Femur (tissue), 1 donor: ENCODE measurements at regions not wholly inside any gene's neighbourhood (a gene's known extent, or its start where the extent isn't known, plus 50 kb on each side); places are given as distances from the start of the nearest gene placed in this dataset.
A peak's percentile ranks its signal among the peaks of the same experiment; 100 is the strongest.

Experiments used
- DNase-seq: peaks from one replicate; pipeline ENCODE4 v3.0.0-alpha.2; 2017

DNA sequence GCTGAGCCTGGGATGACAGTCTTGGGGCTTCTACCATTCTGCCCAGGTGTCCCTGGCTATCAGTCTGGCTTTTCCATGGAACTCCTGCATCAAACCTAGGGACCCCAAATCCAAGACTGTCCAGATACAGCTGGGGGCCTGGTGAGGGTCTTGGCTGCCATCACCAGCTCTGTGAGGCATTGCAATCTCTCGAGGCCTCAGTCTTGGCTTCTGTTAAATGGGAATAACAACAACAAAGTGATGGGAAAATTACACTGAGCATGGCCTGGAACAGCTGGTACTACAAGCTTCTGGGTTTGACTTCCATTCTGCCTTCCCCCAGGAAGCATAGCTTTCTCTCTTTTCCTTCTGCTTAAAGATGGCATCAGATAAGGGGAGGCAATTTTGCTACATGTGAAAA, 50.0 kb upstream of the LCTL start:
- DNase-seq: no peak

DNA sequence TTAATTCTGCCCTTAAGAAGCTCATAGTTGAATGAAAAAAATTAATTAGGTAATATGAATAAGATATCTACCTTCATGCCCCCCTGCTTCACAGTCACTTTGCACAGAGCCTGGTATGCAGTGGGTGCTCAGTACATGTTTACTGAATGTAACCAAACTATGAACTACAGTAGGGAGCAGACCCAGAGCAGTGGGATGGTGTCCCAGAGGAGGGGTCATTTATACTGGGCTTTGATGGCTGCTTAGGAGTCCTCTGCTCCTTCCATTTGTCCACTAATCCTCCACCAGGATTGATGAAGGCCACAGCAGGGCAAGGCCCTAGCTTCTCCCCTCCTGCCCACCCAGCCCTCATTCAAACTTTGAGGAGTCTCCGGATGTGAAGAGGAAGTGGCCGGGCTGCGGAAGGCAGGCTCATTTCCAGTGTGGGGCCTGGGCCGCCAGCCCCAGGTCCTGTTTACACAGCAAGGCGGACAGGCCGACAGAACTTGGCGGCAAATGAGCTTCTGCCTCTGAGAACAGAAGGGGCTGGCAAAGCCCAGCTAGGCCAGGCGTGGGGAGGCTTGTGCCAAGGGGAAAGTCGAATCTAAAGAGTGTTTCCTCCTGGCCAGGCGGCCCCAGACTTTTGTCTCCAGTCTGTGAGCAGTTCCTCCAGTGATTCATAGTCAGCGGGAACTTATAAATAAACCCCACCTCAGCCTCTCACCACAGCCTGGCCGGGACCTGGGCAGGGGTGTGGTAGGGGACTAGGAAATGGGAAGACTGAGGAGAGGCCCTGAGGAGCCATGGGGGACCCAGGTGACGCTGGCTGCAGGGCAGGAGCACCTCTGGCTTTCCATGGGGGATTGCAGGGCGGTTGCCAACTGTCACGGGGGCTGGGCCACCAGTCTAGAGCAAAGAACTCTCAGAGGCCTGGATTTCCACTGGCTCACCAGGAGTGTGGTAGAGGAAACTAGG, 51.6 kb upstream of the LCTL start:
- DNase-seq: peak; percentile 75

DNA sequence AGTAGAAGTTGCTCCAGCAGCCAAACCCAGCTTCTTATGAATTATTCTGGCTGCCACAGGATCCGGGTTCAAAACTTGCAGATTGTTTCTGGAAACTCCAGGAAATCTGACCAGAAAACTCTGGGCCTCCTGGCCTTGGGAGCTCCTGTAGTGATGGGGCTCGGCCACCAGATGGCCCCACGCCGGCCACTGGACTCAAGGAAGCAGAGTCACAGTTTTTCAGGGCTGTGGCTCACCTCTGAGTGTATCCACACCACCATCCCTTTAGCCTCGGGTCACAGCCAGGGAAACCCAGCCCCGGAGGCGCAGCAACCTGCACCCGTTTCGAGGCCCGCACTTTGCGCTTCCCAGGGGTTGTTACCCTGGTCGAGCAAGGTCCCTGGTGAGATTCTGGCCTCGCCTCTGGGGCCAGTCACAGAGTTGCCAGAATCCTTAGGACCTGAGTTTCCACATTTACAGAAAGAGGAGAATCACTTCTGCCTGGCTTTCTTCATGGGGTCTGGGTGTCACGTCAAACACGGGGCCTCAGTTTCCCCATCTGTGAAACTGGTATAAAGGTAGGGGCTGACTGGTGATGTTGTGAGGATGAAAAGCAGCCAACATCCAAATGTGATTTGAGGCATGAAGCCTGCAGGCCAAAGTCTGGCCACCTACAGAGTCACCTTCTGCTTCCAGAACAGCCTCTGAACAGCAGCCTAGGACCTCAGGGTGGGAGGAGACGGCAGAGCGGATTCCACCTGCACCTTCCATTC, 53.5 kb upstream of the LCTL start:
- peak; percentile 85 for DNase-seq

DNA sequence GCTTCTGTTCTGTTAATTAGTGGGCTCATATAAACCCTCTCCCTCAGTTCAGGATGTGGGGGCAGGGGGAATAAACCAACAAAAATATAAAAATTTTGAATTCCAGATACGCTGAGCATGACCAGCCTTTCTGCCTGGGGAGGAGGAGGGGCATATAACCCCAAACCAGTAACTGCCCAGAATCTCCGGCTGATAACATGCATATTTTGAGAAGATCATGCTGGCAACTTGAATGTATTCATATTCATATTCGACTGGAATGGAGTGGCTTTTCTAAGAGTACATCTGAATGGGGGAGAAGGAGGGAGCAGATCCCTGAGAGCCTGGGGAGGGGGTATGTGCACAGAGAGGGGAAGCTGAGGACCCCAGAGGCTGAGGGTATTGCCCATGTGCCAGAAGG, 54.5 kb upstream of the LCTL start:
- no peak for DNase-seq

DNA sequence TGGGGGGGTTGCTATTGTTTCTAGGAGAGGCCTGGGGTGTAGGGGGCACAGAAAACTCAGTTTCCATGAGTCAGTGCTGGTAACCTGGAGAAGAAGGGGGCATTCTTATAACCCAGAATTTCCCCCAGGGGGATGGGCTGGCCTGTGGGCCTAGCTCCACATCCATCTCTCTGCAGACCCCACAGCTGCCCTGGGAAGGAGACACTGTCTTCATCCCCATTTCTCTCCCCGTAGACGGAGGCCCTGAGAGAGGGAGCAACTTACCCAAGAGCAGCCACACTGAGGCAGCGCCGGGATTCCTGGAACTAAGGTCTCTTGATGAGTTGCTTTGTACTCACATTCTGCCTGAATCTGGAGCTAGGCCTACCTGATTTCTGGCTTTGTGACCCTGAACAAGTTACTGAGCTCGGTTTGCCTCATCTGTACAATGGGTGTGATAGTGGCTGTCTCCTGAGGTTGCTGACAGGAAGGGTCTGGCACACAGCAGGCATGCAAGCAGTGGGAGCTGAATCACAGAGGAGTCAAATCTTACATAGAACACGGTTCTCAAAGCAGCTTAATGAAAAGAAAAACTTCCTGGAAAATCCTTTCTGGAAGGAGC, 55.0 kb upstream of the LCTL start:
- no peak for DNase-seq

DNA sequence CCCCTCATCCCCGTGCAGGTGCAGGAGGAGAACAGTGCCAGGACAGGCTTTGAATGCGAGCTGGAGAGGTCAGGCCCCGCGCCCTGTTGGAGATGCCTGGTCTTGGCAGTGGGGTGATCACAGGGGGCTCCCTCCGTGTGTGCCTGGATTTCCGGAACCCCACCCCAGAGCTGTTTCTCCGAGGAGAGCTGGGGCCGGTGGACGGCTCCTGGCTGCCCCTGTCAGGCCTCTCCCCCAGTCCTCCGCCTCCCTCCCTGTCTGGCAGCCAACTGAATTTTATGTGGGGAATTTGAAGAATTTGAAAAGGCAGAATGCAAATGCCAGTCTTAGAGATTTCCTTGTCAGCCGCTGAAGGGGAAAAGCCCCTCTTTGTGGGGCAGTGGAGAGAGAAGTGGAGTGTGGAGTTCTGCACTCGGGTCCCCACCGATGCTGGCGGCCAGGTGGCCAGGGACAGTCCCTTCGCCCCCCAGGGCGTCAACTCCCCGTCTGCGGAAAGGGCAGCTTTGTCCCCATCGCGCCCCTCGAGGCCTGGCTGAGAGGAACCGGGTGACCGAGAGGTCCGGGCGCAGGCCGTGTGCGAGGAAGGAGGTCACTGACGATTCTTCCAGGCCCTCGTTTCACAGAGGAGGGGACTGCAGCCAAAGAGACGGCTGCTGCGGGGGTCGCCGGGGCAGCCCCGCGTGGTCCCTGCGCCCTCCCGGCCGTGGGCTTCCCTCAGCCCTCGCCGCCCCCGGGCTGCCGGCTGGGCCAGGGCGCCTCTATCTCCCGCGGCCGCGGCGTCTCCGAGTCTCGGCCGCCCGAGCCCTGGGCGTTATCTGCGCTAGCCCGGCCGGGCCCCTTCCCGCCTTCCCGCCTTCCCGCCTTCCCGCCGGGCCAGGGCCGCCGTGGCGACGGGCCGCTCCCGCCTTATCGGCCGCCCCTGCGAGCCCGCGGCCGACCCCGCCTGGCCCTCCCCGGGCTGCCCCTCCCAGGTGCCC, 56.0 kb upstream of the LCTL start:
- DNase-seq: peak; percentile 62

- DNase-seq: no peak
Measured at GRCh38 chr15:66622591-66623022, 56.8 kb upstream of the LCTL start.

DNA sequence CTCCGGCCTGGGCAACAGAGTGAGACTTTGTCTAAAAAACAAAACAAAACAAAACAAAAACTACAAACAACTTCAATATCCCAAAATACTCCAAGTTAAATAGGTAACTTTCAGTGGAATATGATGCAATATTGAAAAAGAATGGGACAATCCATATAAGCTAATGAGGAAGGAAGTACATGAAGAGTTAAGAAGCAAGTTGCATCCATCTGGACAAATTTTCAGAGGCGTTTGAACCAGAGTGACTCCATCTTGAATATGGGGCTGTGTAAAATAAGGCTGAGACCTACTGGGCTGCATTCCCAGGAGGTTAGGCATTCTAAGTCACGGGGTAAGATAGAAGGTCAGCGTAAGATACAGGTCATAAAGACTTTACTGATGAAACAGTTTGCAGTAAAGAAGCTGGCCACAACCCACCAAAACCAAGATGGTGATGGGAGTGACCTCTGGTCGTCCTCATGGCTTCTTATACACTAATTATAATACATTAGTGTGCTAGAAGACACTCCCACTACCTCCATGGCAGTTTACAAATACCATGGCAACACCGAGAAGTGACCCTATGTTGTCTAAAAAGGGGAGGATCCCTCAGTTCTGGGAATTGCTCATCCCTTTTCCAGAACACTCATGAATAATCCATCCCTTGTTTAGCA, 58.1 kb upstream of the LCTL start:
- no peak for DNase-seq

DNA sequence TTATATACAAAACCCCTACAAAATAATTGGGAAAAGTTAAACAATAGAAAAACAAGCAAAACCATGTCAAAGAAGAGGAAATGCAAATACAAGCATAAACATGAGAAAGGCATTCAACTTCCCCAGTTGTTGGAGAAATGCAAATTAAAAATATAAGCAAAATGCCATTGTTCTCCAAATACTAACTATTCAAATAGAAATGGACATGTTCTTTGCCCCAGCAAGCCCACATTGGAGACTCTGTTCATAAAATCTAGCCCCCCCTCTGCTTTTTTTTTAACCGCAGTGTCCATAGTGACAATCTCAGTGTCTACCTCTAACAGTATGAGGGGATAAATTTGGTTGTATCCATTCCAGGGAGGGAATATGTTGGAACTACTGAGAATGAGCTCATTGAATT, 59.7 kb upstream of the LCTL start:
- no peak for DNase-seq

DNA sequence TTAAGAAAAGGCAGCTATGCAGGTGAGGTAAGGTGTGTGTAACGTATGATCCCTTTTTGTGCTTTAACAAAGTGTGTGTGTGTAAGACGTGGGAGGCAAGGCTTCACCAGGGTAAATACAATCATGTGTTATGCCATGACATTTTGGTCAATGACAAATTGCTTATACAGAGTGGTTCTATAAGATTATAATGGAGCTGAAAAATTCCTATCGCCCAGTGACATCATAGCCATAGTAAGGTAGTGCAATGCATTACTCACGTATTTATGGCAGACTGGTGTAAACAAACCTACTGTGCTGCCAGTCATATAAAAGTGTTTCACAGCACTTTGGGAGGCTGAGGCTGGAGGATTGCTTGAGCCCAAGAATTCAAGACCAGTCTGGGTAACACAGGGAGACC, 60.2 kb upstream of the LCTL start:
- no peak for DNase-seq

- no peak for DNase-seq
Measured at GRCh38 chr15:66628976-66629723, 63.4 kb upstream of the LCTL start.

GRCh38 chr15:66629817-66630576, 64.2 kb upstream of the LCTL start:
- DNase-seq: no peak

DNA sequence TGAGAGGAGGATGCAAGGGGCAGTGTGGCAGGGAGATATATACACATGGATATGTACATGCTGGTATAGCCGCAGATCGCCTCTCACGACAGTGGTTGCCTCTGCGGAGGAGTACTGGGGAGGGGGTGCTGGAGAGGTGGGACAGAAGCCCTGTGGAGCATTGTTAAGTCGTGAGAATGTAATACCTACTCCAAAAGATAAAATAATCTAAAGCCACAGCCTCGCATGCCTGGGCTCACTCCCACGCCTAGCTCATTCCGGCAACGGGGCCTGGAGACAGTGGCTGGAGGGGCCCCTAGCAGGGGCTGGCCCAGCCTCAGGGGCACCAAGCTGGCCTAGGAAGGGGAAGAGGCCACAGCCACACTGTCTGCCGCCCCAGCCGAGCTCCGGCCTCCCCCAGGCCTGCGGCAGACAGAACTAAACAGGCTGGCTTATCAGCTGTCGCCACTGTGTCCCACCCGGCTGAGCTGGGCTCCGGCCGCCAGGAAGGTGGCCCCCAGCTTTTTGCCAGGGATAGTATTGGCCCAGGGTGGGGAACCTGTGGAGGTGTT, 65.1 kb upstream of the LCTL start:
- DNase-seq: no peak

DNA sequence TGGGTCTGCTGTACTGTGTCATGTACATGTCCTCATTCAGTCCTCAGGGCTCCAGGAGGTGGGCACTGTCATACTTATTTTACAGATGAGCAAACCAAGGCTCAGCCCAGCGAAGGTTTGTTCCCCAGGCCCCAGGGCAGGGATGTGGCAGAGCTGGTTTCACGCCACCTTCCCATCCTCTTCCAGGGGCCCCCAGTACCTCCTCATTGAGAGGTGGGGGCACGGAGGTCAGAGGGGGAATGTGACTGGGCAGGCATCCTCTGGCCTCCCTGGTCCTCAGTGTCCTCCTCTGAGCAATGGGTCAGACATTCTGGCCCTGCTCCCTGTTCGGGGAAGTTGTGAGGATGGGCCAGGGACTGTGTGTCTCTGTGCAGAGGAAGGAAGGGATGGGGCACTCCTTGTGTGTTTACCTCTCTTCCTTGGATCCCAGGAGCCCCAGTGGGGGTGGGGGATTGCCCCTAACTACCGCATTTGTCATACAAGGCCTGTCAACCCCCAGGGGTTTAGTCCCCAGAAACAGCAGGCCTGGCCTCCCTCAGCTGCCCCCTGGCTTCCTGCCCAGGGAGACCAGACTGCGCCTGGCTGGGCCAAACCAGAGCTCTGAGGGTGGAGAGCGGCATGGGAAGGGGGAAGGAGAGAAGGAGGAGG, 65.9 kb upstream of the LCTL start:
- no peak for DNase-seq

DNA sequence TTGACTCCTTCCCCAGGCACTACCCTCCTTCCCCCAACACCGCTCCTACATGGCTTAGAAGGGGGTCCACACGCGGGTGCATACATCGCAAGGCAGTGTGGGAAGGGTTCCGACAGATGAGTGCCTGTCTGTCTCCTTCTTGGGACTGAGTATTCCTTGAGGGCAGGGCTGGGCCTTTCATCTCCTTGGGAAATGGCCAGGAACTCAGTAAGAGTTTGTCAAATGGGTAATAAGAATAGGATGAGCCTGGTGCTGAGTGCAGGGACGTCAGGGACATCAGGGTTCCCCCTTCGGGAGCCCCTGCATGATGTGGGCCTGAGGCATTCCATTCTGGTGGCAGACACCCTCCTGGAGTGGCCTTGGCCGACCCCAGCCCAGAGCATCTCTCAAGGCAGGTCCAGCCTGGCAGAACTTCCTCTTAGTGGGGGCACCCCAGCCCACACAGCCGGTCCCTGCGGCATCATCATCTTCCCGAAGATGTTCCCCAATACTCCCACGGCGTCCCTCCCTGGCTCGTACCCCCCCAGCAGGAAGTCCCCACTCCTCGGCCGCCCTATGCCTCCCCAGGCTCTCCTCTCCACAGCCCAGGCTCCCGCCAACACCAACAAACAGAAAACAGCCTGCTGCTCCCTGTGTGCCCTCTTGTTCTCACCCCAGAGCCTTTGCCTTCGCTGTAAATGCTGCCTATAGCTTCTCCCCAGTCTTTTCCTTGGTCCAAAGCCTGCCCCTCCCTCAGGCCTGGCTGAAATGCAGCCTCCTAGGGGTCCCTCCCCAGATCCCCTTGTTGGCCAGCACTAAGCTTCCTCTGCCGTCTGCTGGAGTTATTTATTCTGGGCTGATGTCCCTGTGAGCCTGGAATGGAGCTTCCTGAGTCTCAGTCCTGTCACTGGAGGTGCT, 67.5 kb upstream of the LCTL start:
- DNase-seq: no peak

- DNase-seq: no peak
Measured at GRCh38 chr15:66633938-66634250, 68.1 kb upstream of the LCTL start.

- DNase-seq: no peak
Measured at GRCh38 chr15:66634540-66634939, 67.5 kb upstream of the SMAD6 start.

- no peak for DNase-seq
Measured at GRCh38 chr15:66635006-66635405, 67.0 kb upstream of the SMAD6 start.

- no peak for DNase-seq
Measured at GRCh38 chr15:66635817-66636216, 66.2 kb upstream of the SMAD6 start.
